ENCODE measurements at regions not wholly inside any gene's neighbourhood (a gene's known extent, or its start where the extent isn't known, plus 50 kb on each side); places are given as distances from the start of the nearest gene placed in this dataset.

GRCh38 chr3:101085752-101086151 is 92.5 kb upstream of the ABI3BP start:
- FAIRE-seq (no peak), DNase-seq (ENCODE audit: low read depth, low spot score) (no peak)
- H2AFZ ChIP-seq (ENCODE audit: low read depth, low read length): no peak overlapping the region
- ChIA-PET POLR2A (no interaction called here), CTCF (no interaction called here)
- H3K9ac ChIP-seq (replicated peaks; ENCODE audit: extremely low read depth, insufficient read depth, low read length): no peak overlapping the region
- no peak overlapping the region for H3K4me2 ChIP-seq (ENCODE audit: insufficient read depth, low read length)
- no peak for TF ChIP-seq FOS (IDR thresholded peaks at IDR 0.05; ENCODE audit: borderline replicate concordance, insufficient read depth, low read length)
- no peak for TF ChIP-seq POLR2A (IDR thresholded peaks at IDR 0.05; ENCODE audit: low read depth, low read length)
- no peak for TF ChIP-seq EZH2 (IDR thresholded peaks at IDR 0.05; ENCODE audit: borderline replicate concordance, low read depth, low read length, severe bottlenecking)
- TF ChIP-seq GATA2 (IDR thresholded peaks at IDR 0.05; ENCODE audit: insufficient read depth, insufficient read length, low read depth, low read length): no peak
- no peak for TF ChIP-seq CTCF (IDR thresholded peaks at IDR 0.05; ENCODE audit: extremely low read depth in 1 of 2, insufficient read depth in 1 of 2, low read depth in 1 of 2, low read length in 2 of 2)
- TF ChIP-seq JUN (IDR thresholded peaks at IDR 0.05; ENCODE audit: borderline replicate concordance, insufficient read depth, insufficient read length, low read depth): no peak
- TF ChIP-seq MYC (IDR thresholded peaks at IDR 0.05; ENCODE audit: low read depth, low read length): no peak
- TF ChIP-seq POLR2AphosphoS5 (IDR thresholded peaks at IDR 0.05; ENCODE audit: insufficient read depth, low read depth, low read length): no peak
- no peak for TF ChIP-seq MAX (IDR thresholded peaks at IDR 0.05; ENCODE audit: insufficient read depth, insufficient read length)
- H4K20me1 ChIP-seq (replicated peaks; ENCODE audit: control insufficient read depth, extremely low read depth, insufficient read depth, low read length): no peaks in the 10 kb centered on the region
- no peaks in the 10 kb centered on the region for H3K36me3 ChIP-seq (ENCODE audit: control insufficient read depth in 2 of 2, extremely low read depth in 1 of 2, insufficient read depth in 2 of 2, low read length in 2 of 2)
- H3K9me1 ChIP-seq (replicated peaks; ENCODE audit: control insufficient read depth, extremely low read depth, insufficient read depth, low read length): no peaks in the 10 kb centered on the region
- dilution Hi-C loops (cut with MboI; ENCODE audit: extremely low pct_ligation_motif_present, low sequenced_read_pairs): no loop called here
- H3K4me3 ChIP-seq (replicated peaks in 1 of 3; ENCODE audit: insufficient read depth in 1 of 3, low read depth in 1 of 3, low read length in 3 of 3): no peak overlapping the region
- no peaks in the 10 kb centered on the region for H3K9me3 ChIP-seq (replicated peaks; ENCODE audit: control insufficient read depth, insufficient read depth, low read length)
- no peaks in the 10 kb centered on the region for H3K27me3 ChIP-seq (ENCODE audit: control insufficient read depth in 2 of 2, insufficient read depth in 2 of 2, low read length in 2 of 2)
- intact Hi-C loops (cut with micrococcal nuclease): no loop called here
- no peak overlapping the region for H3K27ac ChIP-seq (ENCODE audit: insufficient read depth, low read depth, low read length)
- no peaks in the 10 kb centered on the region for H3K4me1 ChIP-seq (ENCODE audit: control insufficient read depth, extremely low read depth, insufficient read depth, low read length)
- BruUV-seq (replicated peaks): no TSS peak
- no peaks in the 10 kb centered on the region for H3K79me2 ChIP-seq (ENCODE audit: control insufficient read depth, insufficient read depth, low read length)
